K562 (cell line): ENCODE measurements at regions not wholly inside any gene's neighbourhood (a gene's known extent, or its start where the extent isn't known, plus 50 kb on each side); places are given as distances from the start of the nearest gene placed in this dataset.

ENCODE experiments used
- ATAC-seq: fragments of 200-7000 bp; cut with Tn5 transposase; 3 replicates; pipeline ENCODE4 v1.9.1; 2020; ENCODE audit warnings: moderate library complexity
- BruUV-seq: library from RNA; stranded (reverse); fragments of 400-500 nt; replicated peaks from 2 replicates; lab custom pipeline; 2021; lab: Mats Ljungman, UMichigan
- CTCF ChIA-PET: fragments of 300-600 bp; formaldehyde crosslinking; extraction: SDS; loops from one replicate; lab custom pipeline; 2021; ENCODE audit warnings: low intra/inter-chr PET ratio; lab: Yijun Ruan, JAX
- POLR2A ChIA-PET: fragments of 300-600, 350-650 bp; sonication (Branson Sonifier 250); formaldehyde crosslinking; extraction: SDS; loops from one replicate; lab custom pipeline; 2021; ENCODE audit warnings: antibody characterized with exemption, inconsistent platforms; lab: Yijun Ruan, JAX
- DNase-seq, 4 experiments: peaks; one replicate each; pipeline versions ENCODE4 v3.0.0 to v3.0.0-alpha.2; 2011 to 2018; ENCODE audit warnings: low spot score in 3 of 4, mixed read lengths in 3 of 4; ENCODE audit errors: extremely low read depth in 1 of 4
- FAIRE-seq: peaks from 2 replicates; lab custom pipeline; 2011; peaks lifted over from hg19 to GRCh38; lab: Jason Lieb, UNC
- H2AFZ ChIP-seq: 2 replicates; pipeline ENCODE4 v1.6.0; 2011; ENCODE audit warnings: low read depth, low read length, control low read depth, inconsistent platforms
- H3K27ac ChIP-seq: fragments of 200-600 bp; 3 replicates; pipeline ENCODE4 v1.8.0; 2011; ENCODE audit warnings: low read depth, mild to moderate bottlenecking, control low read depth, inconsistent platforms, low read length, moderate library complexity, mixed read lengths; ENCODE audit errors: extremely low read depth
- H3K27me3 ChIP-seq, 2 experiments: fragments of 300-600 bp in 1 of 2; 2 replicates in 1 of 2; 3 replicates in 1 of 2; pipeline versions ENCODE4 v1.6.0 to v1.8.0; 2011; ENCODE audit warnings: inconsistent platforms in 2 of 2, low read length in 2 of 2, mild to moderate bottlenecking in 1 of 2, mixed read lengths in 1 of 2, moderate library complexity in 1 of 2; ENCODE audit not compliant: control insufficient read depth in 2 of 2, insufficient read depth in 2 of 2
- H3K36me3 ChIP-seq: fragments of 300-600 bp; 3 replicates; pipeline ENCODE4 v1.8.0; 2011; ENCODE audit warnings: mild to moderate bottlenecking, low read length, inconsistent platforms; ENCODE audit not compliant: control insufficient read depth, insufficient read depth
- H3K4me1 ChIP-seq, 2 experiments: fragments of 200-600 bp in 1 of 2; replicated peaks in 1 of 2; 2 replicates in 1 of 2; 3 replicates in 1 of 2; pipeline versions ENCODE4 v1.5.1 to v1.8.0; 2011; ENCODE audit warnings: inconsistent platforms in 2 of 2, low read length in 2 of 2, mild to moderate bottlenecking in 1 of 2, mixed read lengths in 1 of 2, moderate library complexity in 1 of 2; ENCODE audit not compliant: control insufficient read depth in 2 of 2, insufficient read depth in 2 of 2
- H3K4me2 ChIP-seq: 2 replicates; pipeline ENCODE4 v1.6.1; 2011; ENCODE audit warnings: low read length, control low read depth, inconsistent platforms, mixed read lengths; ENCODE audit not compliant: insufficient read depth
- H3K4me3 ChIP-seq: fragments of 200-600 bp; sonication (generic), shearing (Covaris generic); 2 replicates; pipeline ENCODE4 v1.5.1; 2016; ENCODE audit warnings: control low read depth, inconsistent platforms
- H3K79me2 ChIP-seq: fragments of 200-600 bp; 3 replicates; pipeline ENCODE4 v1.8.0; 2011; ENCODE audit warnings: low read length, inconsistent platforms; ENCODE audit not compliant: control insufficient read depth, insufficient read depth
- H3K9ac ChIP-seq, 2 experiments: 2 replicates each; pipeline versions ENCODE4 v1.6.0 to v1.6.1; 2011; ENCODE audit warnings: low read depth in 2 of 2, low read length in 2 of 2, control low read depth in 1 of 2, inconsistent platforms in 1 of 2, mild to moderate bottlenecking in 1 of 2, mixed read lengths in 1 of 2; ENCODE audit not compliant: insufficient read depth in 1 of 2
- H3K9me1 ChIP-seq: one replicate; pipeline ENCODE4 v1.6.0; 2011; ENCODE audit warnings: inconsistent platforms, mild to moderate bottlenecking, low read length, moderate library complexity; ENCODE audit not compliant: control insufficient read depth, insufficient read depth
- H3K9me3 ChIP-seq: replicated peaks from 2 replicates; pipeline ENCODE4 v1.5.1; 2011; ENCODE audit warnings: low read depth, low read length, inconsistent platforms; ENCODE audit not compliant: control insufficient read depth, insufficient read depth
- H4K20me1 ChIP-seq: replicated peaks from 2 replicates; pipeline ENCODE4 v1.6.1; 2011; ENCODE audit warnings: low read length, inconsistent platforms, mixed read lengths; ENCODE audit not compliant: control insufficient read depth, insufficient read depth
- ARID4B ChIP-seq: sonication (generic); formaldehyde crosslinking; IDR thresholded peaks from 2 replicates; pipeline ENCODE4 v1.8.0; 2022; ENCODE audit warnings: mild to moderate bottlenecking, missing genetic modification reagents
- BRF2 ChIP-seq: IDR thresholded peaks from 3 replicates; pipeline ENCODE4 v1.6.1; 2011; ENCODE audit warnings: borderline replicate concordance, mild to moderate bottlenecking; ENCODE audit not compliant: insufficient read length, insufficient read depth
- NFYB ChIP-seq: IDR thresholded peaks from 2 replicates; pipeline ENCODE4 v1.6.1; 2011; ENCODE audit warnings: mild to moderate bottlenecking, moderate library complexity; ENCODE audit not compliant: insufficient read length; ENCODE audit errors: extremely low read depth
- RHOXF2B ChIP-seq: fragments of 250-450 bp; sonication (Bioruptor Pico); conservative IDR thresholded peaks from 2 replicates; pipeline ENCODE4 v1.5.1; 2021
- SETDB1 ChIP-seq: IDR thresholded peaks from one replicate; pipeline ENCODE4 v1.6.1; 2012; ENCODE audit warnings: low read length, control low read depth, inconsistent platforms
- SMARCC2 ChIP-seq: fragments of 450-650 bp; IDR thresholded peaks from 2 replicates; pipeline ENCODE4 v1.6.1; 2017; ENCODE audit warnings: antibody characterized with exemption, moderate library complexity, mild to moderate bottlenecking, low read depth
- TFE3 ChIP-seq: fragments of 450-650 bp; formaldehyde crosslinking; IDR thresholded peaks from 2 replicates; pipeline ENCODE4 v1.4.0; 2020; ENCODE audit warnings: mild to moderate bottlenecking, mixed read lengths
- ZNF12 ChIP-seq: sonication (generic); formaldehyde crosslinking; IDR thresholded peaks from 2 replicates; pipeline ENCODE4 v1.4.0; 2020; ENCODE audit warnings: mild to moderate bottlenecking, missing genetic modification reagents
- ZNF395 ChIP-seq: fragments of 200-800 bp; sonication (Bioruptor generic); IDR thresholded peaks from 2 replicates; pipeline ENCODE4 v1.6.1; 2017; ENCODE audit warnings: missing genetic modification characterization, missing compliant biosample characterization
- ZNF398 ChIP-seq: fragments of 250-450 bp; sonication (Bioruptor Pico); IDR thresholded peaks from 2 replicates; pipeline ENCODE4 v1.8.0; 2021; ENCODE audit warnings: moderate library complexity, mild to moderate bottlenecking, inconsistent platforms
- ZNF717 ChIP-seq: fragments of 250-450 bp; sonication (Bioruptor Pico); IDR thresholded peaks from 2 replicates; pipeline ENCODE4 v1.5.0; 2021
- WGBS: fragments of 100-300 bp; shearing (Covaris generic); methylation state at CpG from one replicate; pipeline ENCODE4 v1.1.6; 2016; ENCODE audit warnings: low coverage, mixed read lengths; ENCODE audit not compliant: insufficient coverage; ENCODE audit errors: missing lambda C conversion rate; 5-methylcytosine and 5-hydroxymethylcytosine counted together
- in situ Hi-C: fragments of 300-500 bp; cut with MboI; formaldehyde crosslinking; loops from 4 replicates; pipeline ENCODE4 v1.15.0; 2018; ENCODE audit warnings: inconsistent platforms, mixed read lengths
- intact Hi-C: fragments of 100-400 bp; cut with micrococcal nuclease; formaldehyde crosslinking; loops from 2 replicates; pipeline ENCODE4 v1.14.2; 2022

GRCh38 chr18:30492552-30493129, 549.9 kb downstream of the DSC3 start:
- no peak for FAIRE-seq
- Histone ChIP-seq H3K4me2 (no peak overlapping the region), H3K9me1 (no peaks in the 10 kb centered on the region), H4K20me1 (no peaks in the 10 kb centered on the region), H3K36me3 (no peaks in the 10 kb centered on the region), H2AFZ (peak overlapping the region; percentile 18; the same call in 1 of the 2 replicates), H3K4me3 (no peak overlapping the region), H3K27me3 (no peaks in the 10 kb centered on the region), H3K9ac (no peak overlapping the region), H3K79me2 (no peaks in the 10 kb centered on the region), H3K27ac (no peak overlapping the region), H3K4me1 (no peaks in the 10 kb centered on the region), H3K9me3 (no peaks in the 10 kb centered on the region)
- no TSS peak for BruUV-seq
- ChIA-PET CTCF (no interaction called here), POLR2A (interaction anchor here (1.1 kb wide), 1 partner anchor 9 kb away, joined by 3 read pairs; no protein-coding TSS in a partner anchor)
- peak; percentile 68 for ATAC-seq
- in situ Hi-C loops: no loop called here
- no peak for DNase-seq
- intact Hi-C loops: no loop called here
- WGBS: 21% methylated on average over 4 of the region's 4 CpGs
- TF ChIP-seq SMARCC2 (no peak), ZNF717 (CRISPR knock-in tag) (no peak), ZNF395 (CRISPR knock-in tag) (no peak), RHOXF2B (CRISPR knock-in tag) (no peak), BRF2 (no peak), NFYB (no peak), SETDB1 (no peak), ZNF398 (no peak), ZNF12 (CRISPR knock-in tag) (no peak), TFE3 (CRISPR knock-in tag) (no peak), ARID4B (CRISPR knock-in tag) (no peak)
